Endothelial cell of umbilical vein (primary cell): ENCODE measurements at regions not wholly inside any gene's neighbourhood (a gene's known extent, or its start where the extent isn't known, plus 50 kb on each side); places are given as distances from the start of the nearest gene placed in this dataset.

Source experiments
- CTCF ChIP-seq, 2 donors: IDR thresholded peaks; 1 replicate in 1 of 2; 2 replicates in 1 of 2; pipeline ENCODE4 v1.5.1; 2011; ENCODE audit warnings: low read length in 2 of 2, mild to moderate bottlenecking in 2 of 2, moderate library complexity in 2 of 2, control low read depth in 1 of 2, inconsistent platforms in 1 of 2, low read depth in 1 of 2; ENCODE audit not compliant: insufficient read depth in 1 of 2; ENCODE audit errors: extremely low read depth in 1 of 2
- MAX ChIP-seq: IDR thresholded peaks from 2 replicates; pipeline ENCODE4 v1.6.1; 2011; ENCODE audit not compliant: insufficient read depth, insufficient read length
- POLR2A ChIP-seq: IDR thresholded peaks from 2 replicates; pipeline ENCODE4 v1.6.1; 2012; ENCODE audit warnings: low read depth, mild to moderate bottlenecking, control low read depth, low read length
- POLR2AphosphoS5 ChIP-seq: IDR thresholded peaks from 2 replicates; pipeline ENCODE4 v1.6.1; 2012; ENCODE audit warnings: low read depth, mild to moderate bottlenecking, control low read depth, low read length, moderate library complexity; ENCODE audit not compliant: insufficient read depth

DNA sequence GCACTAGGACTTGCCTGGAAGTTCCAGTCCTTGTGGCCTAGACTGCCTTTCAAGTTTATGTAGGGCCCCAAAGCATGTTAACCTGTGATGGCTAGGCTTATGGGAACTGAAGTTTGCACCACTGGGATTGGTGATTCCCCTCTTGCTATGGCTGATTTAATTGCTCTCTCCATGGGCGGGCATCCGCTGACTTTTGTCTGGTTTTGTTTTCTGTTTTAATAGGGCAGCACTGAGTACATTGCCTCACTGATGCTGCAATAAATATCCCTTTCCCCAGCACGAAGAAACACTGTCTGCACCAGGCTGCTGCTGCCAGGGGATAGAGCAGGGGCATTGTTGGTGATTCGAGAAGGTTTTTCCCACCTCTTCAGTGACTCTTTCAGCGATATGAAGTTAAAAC, 73.3 kb upstream of the PDE4B start:
- TF ChIP-seq CTCF (IDR thresholded peaks at IDR 0.05; ENCODE audit: extremely low read depth in 1 of 2, insufficient read depth in 1 of 2, low read depth in 1 of 2, low read length in 2 of 2) (no peak), POLR2AphosphoS5 (no peak), POLR2A (no peak), MAX (no peak)
